ENCODE measurements at regions not wholly inside any gene's neighbourhood (a gene's known extent, or its start where the extent isn't known, plus 50 kb on each side); places are given as distances from the start of the nearest gene placed in this dataset.

DNA sequence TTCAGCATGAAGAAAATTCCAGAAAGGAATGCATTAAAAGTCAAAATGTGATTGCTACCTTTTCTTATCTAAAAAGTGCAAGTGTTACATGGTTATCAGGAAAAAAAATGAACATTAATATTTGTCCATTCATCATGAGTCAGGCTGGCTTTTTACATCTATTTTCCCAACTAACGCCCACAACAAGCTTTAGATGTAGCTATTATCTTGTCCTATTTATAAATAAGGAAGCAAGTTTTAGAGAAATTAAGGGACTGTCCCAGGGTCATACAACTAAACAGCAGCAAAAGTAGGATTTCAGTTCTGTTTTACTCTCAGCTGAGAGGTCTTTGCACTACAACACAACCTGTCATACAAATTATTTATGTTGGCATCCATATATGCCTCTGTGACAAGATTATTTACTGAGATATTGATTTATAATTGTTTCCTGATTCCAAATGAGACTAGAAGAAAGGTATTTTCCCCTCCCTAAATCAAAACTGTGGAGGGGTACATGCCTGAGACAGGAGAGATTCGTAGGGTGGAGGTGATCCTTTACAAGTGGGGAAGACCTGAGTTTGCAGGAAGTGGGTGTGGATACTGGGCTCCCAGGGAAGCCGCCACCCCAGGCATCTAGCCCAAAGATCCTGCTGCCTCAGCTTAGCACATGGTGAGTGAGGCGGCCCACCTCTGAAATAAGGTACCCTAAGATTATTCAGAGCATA, 57.2 kb upstream of the ARID5B start:
- no peak for TF ChIP-seq POLR2AphosphoS5 (IDR thresholded peaks at IDR 0.05; ENCODE audit: low read depth)
- TF ChIP-seq, protein P1, sequence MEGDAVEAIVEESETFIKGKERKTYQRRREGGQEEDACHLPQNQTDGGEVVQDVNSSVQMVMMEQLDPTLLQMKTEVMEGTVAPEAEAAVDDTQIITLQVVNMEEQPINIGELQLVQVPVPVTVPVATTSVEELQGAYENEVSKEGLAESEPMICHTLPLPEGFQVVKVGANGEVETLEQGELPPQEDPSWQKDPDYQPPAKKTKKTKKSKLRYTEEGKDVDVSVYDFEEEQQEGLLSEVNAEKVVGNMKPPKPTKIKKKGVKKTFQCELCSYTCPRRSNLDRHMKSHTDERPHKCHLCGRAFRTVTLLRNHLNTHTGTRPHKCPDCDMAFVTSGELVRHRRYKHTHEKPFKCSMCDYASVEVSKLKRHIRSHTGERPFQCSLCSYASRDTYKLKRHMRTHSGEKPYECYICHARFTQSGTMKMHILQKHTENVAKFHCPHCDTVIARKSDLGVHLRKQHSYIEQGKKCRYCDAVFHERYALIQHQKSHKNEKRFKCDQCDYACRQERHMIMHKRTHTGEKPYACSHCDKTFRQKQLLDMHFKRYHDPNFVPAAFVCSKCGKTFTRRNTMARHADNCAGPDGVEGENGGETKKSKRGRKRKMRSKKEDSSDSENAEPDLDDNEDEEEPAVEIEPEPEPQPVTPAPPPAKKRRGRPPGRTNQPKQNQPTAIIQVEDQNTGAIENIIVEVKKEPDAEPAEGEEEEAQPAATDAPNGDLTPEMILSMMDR (IDR thresholded peaks at IDR 0.05; ENCODE audit: insufficient read depth, low read length): no peak
